HCT116 (cell line): ENCODE measurements at regions not wholly inside any gene's neighbourhood (a gene's known extent, or its start where the extent isn't known, plus 50 kb on each side); places are given as distances from the start of the nearest gene placed in this dataset.

Experiments used
- ATAC-seq: fragments of 200-7000 bp; cut with Tn5 transposase; 2 replicates; pipeline ENCODE4 v1.9.1; 2020; ENCODE audit warnings: mild to moderate bottlenecking, moderate library complexity
- BruUV-seq: library from RNA; stranded (reverse); fragments of 400-500 nt; replicated peaks from 2 replicates; lab custom pipeline; 2021; lab: Mats Ljungman, UMichigan
- CTCF ChIA-PET: fragments of 300-600 bp; sonication (Branson Sonifier 250); formaldehyde crosslinking; loops from one replicate; lab custom pipeline; 2021; ENCODE audit warnings: antibody characterized with exemption; lab: Charles Lee
- POLR2A ChIA-PET: fragments of 300-600, 350-600 bp; sonication (Branson Sonifier 250); formaldehyde crosslinking; loops from one replicate; lab custom pipeline; 2021; ENCODE audit warnings: antibody characterized with exemption; lab: Charles Lee
- RAD21 ChIA-PET, 2 experiments: fragments of 300-600 bp; sonication (Branson Sonifier 250); formaldehyde crosslinking; loops; one replicate each; lab custom pipeline; 2023; ENCODE audit warnings: low total read pairs in 2 of 2; ENCODE audit not compliant: uncharacterized antibody in 2 of 2, unreplicated experiment in 2 of 2, low non-redundant PET in 1 of 2; lab: Charles Lee
- DNase-seq: peaks from one replicate; pipeline ENCODE4 v3.0.0-alpha.2; 2010; ENCODE audit warnings: low read depth, low spot score
- H2AFZ ChIP-seq: fragments of 200-600 bp; shearing (Covaris generic), sonication (generic); 2 replicates; pipeline ENCODE4 v1.6.1; 2017; ENCODE audit warnings: low read depth, mixed run types, mixed read lengths, antibody characterized with exemption, low read length; ENCODE audit not compliant: poor library complexity, severe bottlenecking
- H3K27ac ChIP-seq: 2 replicates; pipeline ENCODE4 v1.5.1; 2012; ENCODE audit warnings: low read depth, low read length
- H3K27me3 ChIP-seq: fragments of 200-600 bp; sonication (generic); 2 replicates; pipeline ENCODE4 v1.6.1; 2016; ENCODE audit warnings: mixed run types, low read length, mixed read lengths; ENCODE audit not compliant: insufficient read depth
- H3K36me3 ChIP-seq, 2 experiments: fragments of 200-500 bp in 1 of 2; fragments of 200-600 bp in 1 of 2; sonication (Bioruptor generic) in 1 of 2; sonication (generic) in 1 of 2; 2 replicates each; pipeline versions ENCODE4 v1.5.1 to v1.6.1; 2014 to 2016; ENCODE audit warnings: low read length in 2 of 2, inconsistent platforms in 1 of 2, mixed read lengths in 1 of 2, mixed run types in 1 of 2; ENCODE audit not compliant: insufficient read depth in 2 of 2, control insufficient read depth in 1 of 2
- H3K4me1 ChIP-seq, 2 experiments: fragments of 200-600 bp in 1 of 2; sonication (generic) in 1 of 2; 2 replicates each; pipeline versions ENCODE4 v1.5.1 to v1.6.1; 2012 to 2017; ENCODE audit warnings: low read length in 2 of 2, inconsistent platforms in 1 of 2, mild to moderate bottlenecking in 1 of 2, mixed read lengths in 1 of 2, mixed run types in 1 of 2, moderate library complexity in 1 of 2; ENCODE audit not compliant: insufficient read depth in 2 of 2, control insufficient read depth in 1 of 2
- H3K4me2 ChIP-seq: fragments of 200-600 bp; sonication (generic); 2 replicates; pipeline ENCODE4 v1.6.1; 2017; ENCODE audit warnings: mixed run types, low read length, mixed read lengths
- H3K4me3 ChIP-seq, 2 experiments: fragments of 200-600 bp in 1 of 2; sonication (generic) in 1 of 2; replicated peaks in 1 of 2; 2 replicates each; pipeline ENCODE4 v1.5.1; 2011 to 2016; ENCODE audit warnings: low read length in 2 of 2, control low read depth in 1 of 2, low read depth in 1 of 2, mild to moderate bottlenecking in 1 of 2, mixed read lengths in 1 of 2, mixed run types in 1 of 2
- H3K79me2 ChIP-seq: fragments of 200-600 bp; sonication (generic); 2 replicates; pipeline ENCODE4 v1.6.1; 2017; ENCODE audit warnings: mild to moderate bottlenecking, mixed run types, low read length, moderate library complexity, mixed read lengths; ENCODE audit not compliant: insufficient read depth
- H3K9ac ChIP-seq: fragments of 200-600 bp; sonication (generic); 2 replicates; pipeline ENCODE4 v1.6.1; 2016; ENCODE audit warnings: low read length, mixed read lengths
- H3K9me2 ChIP-seq: fragments of 200-600 bp; sonication (generic), shearing (Covaris generic); 2 replicates; pipeline ENCODE4 v1.6.1; 2017; ENCODE audit warnings: mixed run types, mild to moderate bottlenecking, moderate library complexity; ENCODE audit not compliant: insufficient read depth
- H3K9me3 ChIP-seq, 2 experiments: fragments of 200-500 bp in 1 of 2; fragments of 200-600 bp in 1 of 2; sonication (Bioruptor generic) in 1 of 2; sonication (generic) in 1 of 2; 2 replicates each; pipeline ENCODE4 v1.6.1; 2014 to 2017; ENCODE audit warnings: low read length in 2 of 2, mixed read lengths in 2 of 2, inconsistent platforms in 1 of 2, low read depth in 1 of 2, mild to moderate bottlenecking in 1 of 2, mixed run types in 1 of 2, moderate library complexity in 1 of 2; ENCODE audit not compliant: control insufficient read depth in 1 of 2, insufficient read depth in 1 of 2
- H4K20me1 ChIP-seq: fragments of 200-600 bp; sonication (generic), shearing (Covaris generic); 2 replicates; pipeline ENCODE4 v1.6.1; 2017; ENCODE audit warnings: mixed run types, mild to moderate bottlenecking, moderate library complexity; ENCODE audit not compliant: insufficient read depth
- FOSL1 ChIP-seq: IDR thresholded peaks from 2 replicates; pipeline ENCODE4 v1.6.1; 2012; ENCODE audit warnings: low read depth
- POLR2AphosphoS5 ChIP-seq: IDR thresholded peaks from 2 replicates; pipeline ENCODE4 v1.6.1; 2011; ENCODE audit warnings: mild to moderate bottlenecking, low read depth, low read length, moderate library complexity
- RAD21 ChIP-seq: IDR thresholded peaks from 2 replicates; pipeline ENCODE4 v1.6.1; 2012; ENCODE audit warnings: low read depth, mild to moderate bottlenecking
- SIN3A ChIP-seq: IDR thresholded peaks from 2 replicates; pipeline ENCODE4 v1.6.1; 2012; ENCODE audit warnings: low read depth
- SRF ChIP-seq: IDR thresholded peaks from 2 replicates; pipeline ENCODE4 v1.6.1; 2012; ENCODE audit warnings: low read depth
- TCF7L2 ChIP-seq: IDR thresholded peaks from 2 replicates; pipeline ENCODE4 v1.7.0; 2011; ENCODE audit warnings: borderline replicate concordance, inconsistent platforms; ENCODE audit not compliant: insufficient read depth, insufficient read length; ENCODE audit errors: extremely low read depth
- intact Hi-C: fragments of 100-400 bp; cut with micrococcal nuclease; formaldehyde crosslinking; loops from 2 replicates; pipeline ENCODE4 v1.10.0; 2022
- TF ChIP-seq, protein P1 (sequence below): IDR thresholded peaks from 2 replicates; pipeline ENCODE4 v1.6.1; 2012
- TF ChIP-seq, protein P2 (sequence below): IDR thresholded peaks from 2 replicates; pipeline ENCODE4 v1.6.1; 2012; ENCODE audit warnings: low read depth
- TF ChIP-seq, protein P3 (sequence below): IDR thresholded peaks from 2 replicates; pipeline ENCODE4 v1.6.1; 2012

DNA sequence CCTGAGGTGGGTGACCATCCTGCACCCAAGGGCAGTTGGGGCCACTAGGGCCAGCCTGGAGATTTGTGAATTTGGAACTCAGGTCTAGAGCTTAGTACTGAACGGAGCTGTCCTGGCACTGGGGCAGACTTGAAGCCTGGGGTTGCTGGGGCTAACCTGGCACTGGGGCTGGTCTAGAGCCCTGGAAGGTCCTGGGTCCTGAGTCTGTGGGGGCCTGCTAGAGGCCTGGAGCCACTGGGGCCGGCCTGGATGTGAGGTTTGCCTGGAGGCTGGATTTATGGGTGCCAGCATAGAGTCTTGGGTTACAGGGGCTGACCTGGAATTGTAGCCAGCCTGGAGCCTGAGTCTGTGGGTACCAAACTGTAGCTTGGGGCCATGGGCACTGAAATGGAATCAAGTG is 1216.9 kb downstream of the CDH11 start:
- intact Hi-C loops, result no loop called here
- Histone ChIP-seq H3K9me2 (no peaks in the 10 kb centered on the region), H4K20me1 (no peaks in the 10 kb centered on the region), H3K27me3 (no peaks in the 10 kb centered on the region), H3K9ac (no peak overlapping the region), H3K27ac (no peak overlapping the region), H3K79me2 (no peaks in the 10 kb centered on the region), H3K4me1 (no peaks in the 10 kb centered on the region), H2AFZ (no peak overlapping the region), H3K4me2 (no peak overlapping the region), H3K36me3 (no peaks in the 10 kb centered on the region), H3K4me3 (no peak overlapping the region), H3K9me3 (peaks cover 10 to 26% of the 10 kb centered on the region in 2 experiments; a peak in 2 of 4 replicates)
- ATAC-seq, result no peak
- ChIA-PET RAD21 (no interaction called here), CTCF (no interaction called here), POLR2A (no interaction called here)
- no peak for TF ChIP-seq RAD21
- no peak for TF ChIP-seq FOSL1
- TF ChIP-seq, protein P1, sequence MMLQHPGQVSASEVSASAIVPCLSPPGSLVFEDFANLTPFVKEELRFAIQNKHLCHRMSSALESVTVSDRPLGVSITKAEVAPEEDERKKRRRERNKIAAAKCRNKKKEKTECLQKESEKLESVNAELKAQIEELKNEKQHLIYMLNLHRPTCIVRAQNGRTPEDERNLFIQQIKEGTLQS, result no peak
- TF ChIP-seq TCF7L2, result no peak
- no peak for TF ChIP-seq SRF
- TF ChIP-seq, protein P2, sequence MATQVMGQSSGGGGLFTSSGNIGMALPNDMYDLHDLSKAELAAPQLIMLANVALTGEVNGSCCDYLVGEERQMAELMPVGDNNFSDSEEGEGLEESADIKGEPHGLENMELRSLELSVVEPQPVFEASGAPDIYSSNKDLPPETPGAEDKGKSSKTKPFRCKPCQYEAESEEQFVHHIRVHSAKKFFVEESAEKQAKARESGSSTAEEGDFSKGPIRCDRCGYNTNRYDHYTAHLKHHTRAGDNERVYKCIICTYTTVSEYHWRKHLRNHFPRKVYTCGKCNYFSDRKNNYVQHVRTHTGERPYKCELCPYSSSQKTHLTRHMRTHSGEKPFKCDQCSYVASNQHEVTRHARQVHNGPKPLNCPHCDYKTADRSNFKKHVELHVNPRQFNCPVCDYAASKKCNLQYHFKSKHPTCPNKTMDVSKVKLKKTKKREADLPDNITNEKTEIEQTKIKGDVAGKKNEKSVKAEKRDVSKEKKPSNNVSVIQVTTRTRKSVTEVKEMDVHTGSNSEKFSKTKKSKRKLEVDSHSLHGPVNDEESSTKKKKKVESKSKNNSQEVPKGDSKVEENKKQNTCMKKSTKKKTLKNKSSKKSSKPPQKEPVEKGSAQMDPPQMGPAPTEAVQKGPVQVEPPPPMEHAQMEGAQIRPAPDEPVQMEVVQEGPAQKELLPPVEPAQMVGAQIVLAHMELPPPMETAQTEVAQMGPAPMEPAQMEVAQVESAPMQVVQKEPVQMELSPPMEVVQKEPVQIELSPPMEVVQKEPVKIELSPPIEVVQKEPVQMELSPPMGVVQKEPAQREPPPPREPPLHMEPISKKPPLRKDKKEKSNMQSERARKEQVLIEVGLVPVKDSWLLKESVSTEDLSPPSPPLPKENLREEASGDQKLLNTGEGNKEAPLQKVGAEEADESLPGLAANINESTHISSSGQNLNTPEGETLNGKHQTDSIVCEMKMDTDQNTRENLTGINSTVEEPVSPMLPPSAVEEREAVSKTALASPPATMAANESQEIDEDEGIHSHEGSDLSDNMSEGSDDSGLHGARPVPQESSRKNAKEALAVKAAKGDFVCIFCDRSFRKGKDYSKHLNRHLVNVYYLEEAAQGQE, result no peak
- TF ChIP-seq POLR2AphosphoS5, result no peak
- TF ChIP-seq, protein P3, sequence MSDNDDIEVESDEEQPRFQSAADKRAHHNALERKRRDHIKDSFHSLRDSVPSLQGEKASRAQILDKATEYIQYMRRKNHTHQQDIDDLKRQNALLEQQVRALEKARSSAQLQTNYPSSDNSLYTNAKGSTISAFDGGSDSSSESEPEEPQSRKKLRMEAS, result no peak
- TF ChIP-seq SIN3A, result no peak
- DNase-seq, result no peak
- no TSS peak for BruUV-seq
